ENCODE measurements at regions not wholly inside any gene's neighbourhood (a gene's known extent, or its start where the extent isn't known, plus 50 kb on each side); places are given as distances from the start of the nearest gene placed in this dataset.

- Mint-ChIP-seq H3K36me3 (ENCODE audit: insufficient read depth, unreplicated experiment) (no peaks in the 10 kb centered on the region), H3K27ac (ENCODE audit: low read depth, unreplicated experiment) (no peak overlapping the region), H3K9me3 (ENCODE audit: unreplicated experiment) (peaks cover 8% of the 10 kb centered on the region), H3K4me3 (ENCODE audit: unreplicated experiment) (no peak overlapping the region), H3K27me3 (ENCODE audit: insufficient read depth, unreplicated experiment) (no peaks in the 10 kb centered on the region), H3K4me1 (ENCODE audit: insufficient read depth, unreplicated experiment) (peaks cover 16% of the 10 kb centered on the region)
- POLR2A ChIA-PET = interaction anchor here (1.3 to 1.8 kb wide), 2 partner anchors 13 to 16 kb away, joined by 3 to 5 read pairs; no protein-coding TSS in a partner anchor
- no TSS peak for BruUV-seq (replicated peaks)
- intact Hi-C loops (cut with micrococcal nuclease) = no loop called here
- no peak for TF ChIP-seq CTCF (IDR thresholded peaks at IDR 0.05; ENCODE audit: unreplicated experiment)
- CTCF ChIA-PET = interaction anchor here (0.6 kb wide), 2 partner anchors 31 to 943 kb away, joined by 4 read pairs; no protein-coding TSS in a partner anchor
- DNase-seq (ENCODE audit: unreplicated experiment) = no peak
These were observed 107.9 kb downstream of the LMO4 start for GRCh38 chr1:87436534-87436933.

GRCh38 chr1:87437663-87438295, 109.1 kb downstream of the LMO4 start:
- Mint-ChIP-seq H3K4me1 (ENCODE audit: insufficient read depth, unreplicated experiment) (peaks cover 16% of the 10 kb centered on the region), H3K9me3 (ENCODE audit: unreplicated experiment) (peaks cover 8% of the 10 kb centered on the region), H3K27ac (ENCODE audit: low read depth, unreplicated experiment) (no peak overlapping the region), H3K4me3 (ENCODE audit: unreplicated experiment) (no peak overlapping the region), H3K27me3 (ENCODE audit: insufficient read depth, unreplicated experiment) (no peaks in the 10 kb centered on the region), H3K36me3 (ENCODE audit: insufficient read depth, unreplicated experiment) (no peaks in the 10 kb centered on the region)
- POLR2A ChIA-PET = interaction anchor here (0.7 to 1.2 kb wide), 3 partner anchors 11 to 437 kb away, joined by 3 to 4 read pairs (median 3); no protein-coding TSS in a partner anchor
- no TSS peak for BruUV-seq (replicated peaks)
- no peak for DNase-seq (ENCODE audit: unreplicated experiment)
- intact Hi-C loops (cut with micrococcal nuclease) = no loop called here
- CTCF ChIA-PET = interaction anchor here (1.1 kb wide), 1 partner anchor 39 kb away, joined by 3 read pairs; no protein-coding TSS in a partner anchor
- no peak for TF ChIP-seq CTCF (IDR thresholded peaks at IDR 0.05; ENCODE audit: unreplicated experiment)

DNA sequence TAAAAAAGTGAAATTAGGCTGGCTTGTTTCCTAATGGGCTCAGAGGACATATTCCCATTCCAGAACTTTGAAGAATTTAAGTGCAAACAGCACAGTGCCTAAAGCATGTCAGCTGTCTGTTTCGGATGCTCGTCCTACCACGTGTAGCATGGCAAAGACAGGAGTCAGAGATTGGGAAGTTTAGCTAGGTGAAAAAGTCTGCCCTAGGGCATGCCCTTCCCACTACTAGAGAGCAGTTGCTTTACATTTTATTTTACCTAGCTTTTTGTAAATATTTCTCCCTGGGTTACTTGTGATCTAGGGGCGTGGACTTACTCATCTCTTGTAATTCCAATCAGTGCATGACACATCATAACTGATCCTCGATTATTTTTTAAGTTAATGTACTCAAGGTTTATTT, 111.1 kb downstream of the LMO4 start:
- Mint-ChIP-seq H3K36me3 (ENCODE audit: insufficient read depth, unreplicated experiment) (no peaks in the 10 kb centered on the region), H3K4me3 (ENCODE audit: unreplicated experiment) (no peak overlapping the region), H3K27me3 (ENCODE audit: insufficient read depth, unreplicated experiment) (no peaks in the 10 kb centered on the region), H3K4me1 (ENCODE audit: insufficient read depth, unreplicated experiment) (peaks cover 11% of the 10 kb centered on the region), H3K27ac (ENCODE audit: low read depth, unreplicated experiment) (no peak overlapping the region), H3K9me3 (ENCODE audit: unreplicated experiment) (peaks cover 2% of the 10 kb centered on the region)
- no TSS peak for BruUV-seq (replicated peaks)
- DNase-seq (ENCODE audit: unreplicated experiment) = no peak
- ChIA-PET CTCF (interaction anchor here (0.5 to 0.6 kb wide), 2 partner anchors 34 to 104 kb away, joined by 3 read pairs; no protein-coding TSS in a partner anchor), POLR2A (no interaction called here)
- TF ChIP-seq CTCF (IDR thresholded peaks at IDR 0.05; ENCODE audit: unreplicated experiment) = no peak
- intact Hi-C loops (cut with micrococcal nuclease) = no loop called here

- BruUV-seq (replicated peaks) = no TSS peak
- H3K27ac Mint-ChIP-seq (ENCODE audit: low read depth, unreplicated experiment) = no peak overlapping the region
- DNase-seq (ENCODE audit: unreplicated experiment) = no peak
- no peaks in the 10 kb centered on the region for H3K36me3 Mint-ChIP-seq (ENCODE audit: insufficient read depth, unreplicated experiment)
- CTCF ChIA-PET = no interaction called here
- intact Hi-C loops (cut with micrococcal nuclease) = no loop called here
- H3K27me3 Mint-ChIP-seq (ENCODE audit: insufficient read depth, unreplicated experiment) = no peaks in the 10 kb centered on the region
- no peaks in the 10 kb centered on the region for H3K4me1 Mint-ChIP-seq (ENCODE audit: insufficient read depth, unreplicated experiment)
- POLR2A ChIA-PET = no interaction called here
- TF ChIP-seq CTCF (IDR thresholded peaks at IDR 0.05; ENCODE audit: unreplicated experiment) = no peak
- H3K4me3 Mint-ChIP-seq (ENCODE audit: unreplicated experiment) = no peak overlapping the region
- no peaks in the 10 kb centered on the region for H3K9me3 Mint-ChIP-seq (ENCODE audit: unreplicated experiment)
These were observed 120.8 kb downstream of the LMO4 start for GRCh38 chr1:87449348-87449963.

Data from MCF 10A (cell line).